ENCODE measurements at regions not wholly inside any gene's neighbourhood (a gene's known extent, or its start where the extent isn't known, plus 50 kb on each side); places are given as distances from the start of the nearest gene placed in this dataset.
"Not testable (repeated sequence)": the region's sequence is repeated elsewhere in the genome, so short reads cannot be mapped to it uniquely, and the experiment has no call there.

GRCh38 chrX:123788193-123788592 lies 55.3 kb upstream of the THOC2 start:
- not testable (repeated sequence) for H3K79me2 ChIP-seq (ENCODE audit: insufficient read depth, low read length); H3K27me3 ChIP-seq (ENCODE audit: insufficient read depth, low read length, poor library complexity); H3K27ac ChIP-seq (ENCODE audit: low read length); H2AFZ ChIP-seq (ENCODE audit: low read depth, low read length); H3K4me2 ChIP-seq (ENCODE audit: insufficient read depth, low read length); ATAC-seq (ENCODE audit: insufficient read depth, low read depth); DNase-seq; H3K9me3 ChIP-seq (ENCODE audit: insufficient read depth, low read length, severe bottlenecking); H3K4me1 ChIP-seq (ENCODE audit: insufficient read depth, low read length); H3K4me3 ChIP-seq (ENCODE audit: low read depth in 1 of 2, low read length in 2 of 2); H3K36me3 ChIP-seq (ENCODE audit: insufficient read depth, low read length); H3K9ac ChIP-seq (ENCODE audit: low read depth, low read length); H4K20me1 ChIP-seq (ENCODE audit: insufficient read depth, low read length)

GRCh38 chrX:123788744-123789143 lies 55.9 kb upstream of the THOC2 start:
- H3K4me3 ChIP-seq (ENCODE audit: low read depth in 1 of 2, low read length in 2 of 2), result no peak overlapping the region
- H3K9me3 ChIP-seq (ENCODE audit: insufficient read depth, low read length, severe bottlenecking), result no peaks in the 10 kb centered on the region
- no peaks in the 10 kb centered on the region for H3K4me1 ChIP-seq (ENCODE audit: insufficient read depth, low read length)
- H4K20me1 ChIP-seq (ENCODE audit: insufficient read depth, low read length), result no peaks in the 10 kb centered on the region
- ATAC-seq (ENCODE audit: insufficient read depth, low read depth), result no peak
- DNase-seq, result no peak
- no peak for TF ChIP-seq EZH2 (IDR thresholded peaks at IDR 0.05; ENCODE audit: borderline replicate concordance, low read depth, low read length, severe bottlenecking)
- TF ChIP-seq CTCF (IDR thresholded peaks at IDR 0.05; ENCODE audit: borderline replicate concordance, extremely low read depth, low read length, poor library complexity, severe bottlenecking), result no peak
- H3K9ac ChIP-seq (ENCODE audit: low read depth, low read length), result no peak overlapping the region
- H3K36me3 ChIP-seq (ENCODE audit: insufficient read depth, low read length), result no peaks in the 10 kb centered on the region
- no peaks in the 10 kb centered on the region for H3K27me3 ChIP-seq (ENCODE audit: insufficient read depth, low read length, poor library complexity)
- H3K27ac ChIP-seq (ENCODE audit: low read length), result no peak overlapping the region
- H2AFZ ChIP-seq (ENCODE audit: low read depth, low read length), result no peak overlapping the region
- H3K4me2 ChIP-seq (ENCODE audit: insufficient read depth, low read length), result no peak overlapping the region
- no peaks in the 10 kb centered on the region for H3K79me2 ChIP-seq (ENCODE audit: insufficient read depth, low read length)

GRCh38 chrX:123797543-123798447 lies 62.1 kb upstream of the XIAP start:
- Histone ChIP-seq H3K27ac (ENCODE audit: low read length) (no peak overlapping the region), H4K20me1 (ENCODE audit: insufficient read depth, low read length) (no peaks in the 10 kb centered on the region)
- no peak for TF ChIP-seq CTCF (IDR thresholded peaks at IDR 0.05; ENCODE audit: borderline replicate concordance, extremely low read depth, low read length, poor library complexity, severe bottlenecking)
- TF ChIP-seq EZH2 (IDR thresholded peaks at IDR 0.05; ENCODE audit: borderline replicate concordance, low read depth, low read length, severe bottlenecking), result no peak

GRCh38 chrX:123798706-123799430 lies 61.0 kb upstream of the XIAP start:
- H3K36me3 ChIP-seq (ENCODE audit: insufficient read depth, low read length); H3K79me2 ChIP-seq (ENCODE audit: insufficient read depth, low read length); H2AFZ ChIP-seq (ENCODE audit: low read depth, low read length); H3K4me1 ChIP-seq (ENCODE audit: insufficient read depth, low read length); H3K4me2 ChIP-seq (ENCODE audit: insufficient read depth, low read length); ATAC-seq (ENCODE audit: insufficient read depth, low read depth); H3K9ac ChIP-seq (ENCODE audit: low read depth, low read length); H4K20me1 ChIP-seq (ENCODE audit: insufficient read depth, low read length); H3K9me3 ChIP-seq (ENCODE audit: insufficient read depth, low read length, severe bottlenecking); H3K4me3 ChIP-seq (ENCODE audit: low read depth in 1 of 2, low read length in 2 of 2); H3K27me3 ChIP-seq (ENCODE audit: insufficient read depth, low read length, poor library complexity); DNase-seq; H3K27ac ChIP-seq (ENCODE audit: low read length): not testable (repeated sequence)

More at GRCh38 chrX:123797543-123798447, 62.1 kb upstream of the XIAP start:
- Histone ChIP-seq H3K4me1 (ENCODE audit: insufficient read depth, low read length) (no peaks in the 10 kb centered on the region), H3K4me2 (ENCODE audit: insufficient read depth, low read length) (no peak overlapping the region), H3K36me3 (ENCODE audit: insufficient read depth, low read length) (no peaks in the 10 kb centered on the region), H3K9ac (ENCODE audit: low read depth, low read length) (no peak overlapping the region), H3K27me3 (ENCODE audit: insufficient read depth, low read length, poor library complexity) (no peaks in the 10 kb centered on the region), H2AFZ (ENCODE audit: low read depth, low read length) (no peak overlapping the region), H3K9me3 (ENCODE audit: insufficient read depth, low read length, severe bottlenecking) (no peaks in the 10 kb centered on the region), H3K79me2 (ENCODE audit: insufficient read depth, low read length) (no peaks in the 10 kb centered on the region), H3K4me3 (ENCODE audit: low read depth in 1 of 2, low read length in 2 of 2) (no peak overlapping the region)
- ATAC-seq (ENCODE audit: insufficient read depth, low read depth) (0 out of 3 replicates have a peak, but pooled peaks have one; percentile 44), DNase-seq (no peak)
